Glutamatergic neuron (in vitro differentiated cells): ENCODE measurements at regions not wholly inside any gene's neighbourhood (a gene's known extent, or its start where the extent isn't known, plus 50 kb on each side); places are given as distances from the start of the nearest gene placed in this dataset.

Experiments
- DNase-seq: peaks from one replicate; pipeline ENCODE4 v3.0.0; 2022
- H3K27ac Mint-ChIP-seq: one replicate; pipeline ENCODE4 v1.8.0; 2020; ENCODE audit warnings: mild to moderate bottlenecking, mixed read lengths, inconsistent platforms; ENCODE audit not compliant: unreplicated experiment
- H3K27me3 Mint-ChIP-seq: one replicate; pipeline ENCODE4 v1.8.0; 2020; ENCODE audit warnings: mild to moderate bottlenecking, moderate library complexity, mixed read lengths, inconsistent platforms; ENCODE audit not compliant: unreplicated experiment
- H3K36me3 Mint-ChIP-seq: one replicate; pipeline ENCODE4 v1.8.0; 2020; ENCODE audit warnings: mild to moderate bottlenecking, mixed read lengths, inconsistent platforms; ENCODE audit not compliant: unreplicated experiment
- H3K4me1 Mint-ChIP-seq: one replicate; pipeline ENCODE4 v1.8.0; 2020; ENCODE audit warnings: mild to moderate bottlenecking, low read depth, mixed read lengths, inconsistent platforms; ENCODE audit not compliant: unreplicated experiment
- H3K4me3 Mint-ChIP-seq: one replicate; pipeline ENCODE4 v1.8.0; 2020; ENCODE audit warnings: mild to moderate bottlenecking, mixed read lengths, inconsistent platforms; ENCODE audit not compliant: unreplicated experiment
- H3K9me3 Mint-ChIP-seq: one replicate; pipeline ENCODE4 v1.8.0; 2020; ENCODE audit warnings: mild to moderate bottlenecking, moderate library complexity, mixed read lengths, inconsistent platforms; ENCODE audit not compliant: unreplicated experiment
- CTCF ChIP-seq: fragments of 200-600 bp; sonication (generic); IDR thresholded peaks from one replicate; pipeline ENCODE4 v1.5.0; 2021; ENCODE audit not compliant: partially characterized antibody, unreplicated experiment

DNA sequence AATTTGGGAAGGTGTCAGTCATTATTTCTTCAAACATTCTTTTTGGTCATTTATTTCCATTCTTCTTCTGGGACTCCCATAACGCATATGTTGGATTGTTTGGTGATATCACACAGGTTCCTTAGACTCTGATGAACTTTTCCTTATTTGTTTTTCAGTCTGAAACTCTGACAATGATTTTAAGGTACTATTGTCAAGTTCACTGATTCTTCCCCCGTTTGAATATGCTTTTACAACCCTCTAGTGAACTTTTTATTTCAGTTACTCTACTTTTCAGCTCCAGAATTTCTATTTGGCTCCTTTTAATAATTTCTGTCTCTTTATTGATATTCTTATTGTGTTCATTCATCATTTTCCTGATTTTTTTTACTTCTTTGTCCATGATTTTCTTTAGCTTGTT lies 92.5 kb upstream of the RORB start:
- Mint-ChIP-seq H3K4me1 (no peaks in the 10 kb centered on the region), H3K27ac (no peak overlapping the region), H3K4me3 (no peak overlapping the region), H3K27me3 (no peaks in the 10 kb centered on the region), H3K36me3 (peaks cover 4% of the 10 kb centered on the region), H3K9me3 (peaks cover 2% of the 10 kb centered on the region)
- no peak for TF ChIP-seq CTCF
- no peak for DNase-seq

- peaks cover 2% of the 10 kb centered on the region for H3K36me3 Mint-ChIP-seq
- H3K9me3 Mint-ChIP-seq = peaks cover 2% of the 10 kb centered on the region
- no peak for DNase-seq
- no peak for TF ChIP-seq CTCF
- H3K4me3 Mint-ChIP-seq = no peak overlapping the region
- H3K27me3 Mint-ChIP-seq = no peaks in the 10 kb centered on the region
- H3K4me1 Mint-ChIP-seq = no peaks in the 10 kb centered on the region
- H3K27ac Mint-ChIP-seq = no peak overlapping the region
Observed at GRCh38 chr9:74407166-74407565, 90.0 kb upstream of the RORB start.

GRCh38 chr9:74412236-74412979 lies 84.7 kb upstream of the RORB start:
- no peak for TF ChIP-seq CTCF
- no peaks in the 10 kb centered on the region for H3K4me1 Mint-ChIP-seq
- no peak overlapping the region for H3K4me3 Mint-ChIP-seq
- H3K9me3 Mint-ChIP-seq = no peaks in the 10 kb centered on the region
- no peaks in the 10 kb centered on the region for H3K36me3 Mint-ChIP-seq
- no peaks in the 10 kb centered on the region for H3K27me3 Mint-ChIP-seq
- no peak overlapping the region for H3K27ac Mint-ChIP-seq
- DNase-seq = no peak

- Mint-ChIP-seq H3K9me3 (no peaks in the 10 kb centered on the region), H3K4me3 (no peak overlapping the region), H3K27me3 (no peaks in the 10 kb centered on the region), H3K36me3 (no peaks in the 10 kb centered on the region), H3K27ac (no peak overlapping the region), H3K4me1 (peaks cover 2% of the 10 kb centered on the region)
- TF ChIP-seq CTCF = no peak
- no peak for DNase-seq
Observed at GRCh38 chr9:74413876-74414275, 83.3 kb upstream of the RORB start.

DNA sequence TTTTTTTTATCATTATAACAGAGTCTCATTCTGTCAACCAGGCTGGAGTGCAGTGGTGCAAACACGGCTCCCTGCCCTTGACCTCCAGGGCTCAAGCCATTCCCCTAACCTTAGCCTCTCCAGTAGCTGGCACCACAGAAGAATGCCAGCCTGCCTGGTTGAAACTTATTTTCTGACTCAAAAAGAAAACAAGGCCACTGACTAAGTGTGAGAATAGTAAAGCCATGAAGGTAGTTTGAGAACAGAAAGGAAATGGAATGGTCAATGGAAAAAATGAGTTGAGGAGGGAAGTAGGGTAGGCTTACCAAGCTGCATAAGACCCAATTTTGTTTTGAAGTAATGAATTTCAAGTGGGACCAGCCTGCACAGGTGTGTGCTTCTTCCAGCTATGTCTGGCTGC lies 82.8 kb upstream of the RORB start:
- Mint-ChIP-seq H3K9me3 (no peaks in the 10 kb centered on the region), H3K27me3 (no peaks in the 10 kb centered on the region), H3K4me3 (no peak overlapping the region), H3K27ac (no peak overlapping the region), H3K36me3 (no peaks in the 10 kb centered on the region), H3K4me1 (peaks cover 5% of the 10 kb centered on the region)
- no peak for TF ChIP-seq CTCF
- DNase-seq = no peak
